Prostate gland (tissue), 2 donors: ENCODE measurements at regions not wholly inside any gene's neighbourhood (a gene's known extent, or its start where the extent isn't known, plus 50 kb on each side); places are given as distances from the start of the nearest gene placed in this dataset.

ENCODE experiments used
- POLR2A ChIP-seq: fragments of 450-650 bp; IDR thresholded peaks from one replicate; pipeline ENCODE4 v1.6.1; 2016; ENCODE audit warnings: antibody characterized with exemption, mild to moderate bottlenecking
- POLR2AphosphoS5 ChIP-seq: sonication (generic); formaldehyde crosslinking; IDR thresholded peaks from one replicate; pipeline ENCODE4 v1.6.1; 2017; ENCODE audit warnings: antibody characterized with exemption
- TF ChIP-seq, protein P1 (sequence below), 4 experiments: fragments of 200-600 bp in 2 of 4; fragments of 450-650 bp in 2 of 4; sonication (generic) in 2 of 4; IDR thresholded peaks; 1 replicate in 3 of 4; 2 replicates in 1 of 4; pipeline ENCODE4 v1.5.1; 2016 to 2019; ENCODE audit warnings: antibody characterized with exemption in 4 of 4, mild to moderate bottlenecking in 2 of 4, moderate library complexity in 2 of 4

- TF ChIP-seq, protein P1, sequence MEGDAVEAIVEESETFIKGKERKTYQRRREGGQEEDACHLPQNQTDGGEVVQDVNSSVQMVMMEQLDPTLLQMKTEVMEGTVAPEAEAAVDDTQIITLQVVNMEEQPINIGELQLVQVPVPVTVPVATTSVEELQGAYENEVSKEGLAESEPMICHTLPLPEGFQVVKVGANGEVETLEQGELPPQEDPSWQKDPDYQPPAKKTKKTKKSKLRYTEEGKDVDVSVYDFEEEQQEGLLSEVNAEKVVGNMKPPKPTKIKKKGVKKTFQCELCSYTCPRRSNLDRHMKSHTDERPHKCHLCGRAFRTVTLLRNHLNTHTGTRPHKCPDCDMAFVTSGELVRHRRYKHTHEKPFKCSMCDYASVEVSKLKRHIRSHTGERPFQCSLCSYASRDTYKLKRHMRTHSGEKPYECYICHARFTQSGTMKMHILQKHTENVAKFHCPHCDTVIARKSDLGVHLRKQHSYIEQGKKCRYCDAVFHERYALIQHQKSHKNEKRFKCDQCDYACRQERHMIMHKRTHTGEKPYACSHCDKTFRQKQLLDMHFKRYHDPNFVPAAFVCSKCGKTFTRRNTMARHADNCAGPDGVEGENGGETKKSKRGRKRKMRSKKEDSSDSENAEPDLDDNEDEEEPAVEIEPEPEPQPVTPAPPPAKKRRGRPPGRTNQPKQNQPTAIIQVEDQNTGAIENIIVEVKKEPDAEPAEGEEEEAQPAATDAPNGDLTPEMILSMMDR (IDR thresholded peaks at IDR 0.05): no peak
- TF ChIP-seq POLR2A (no peak), POLR2AphosphoS5 (no peak)
Measured at GRCh38 chr1:98441281-98441680, 220.2 kb upstream of the SNX7 start.
